OCI-LY3 (cell line): ENCODE measurements at regions not wholly inside any gene's neighbourhood (a gene's known extent, or its start where the extent isn't known, plus 50 kb on each side); places are given as distances from the start of the nearest gene placed in this dataset.

Experiments used
- CTCF ChIP-seq: fragments of 200-600, 300-600 bp; sonication (generic); IDR thresholded peaks from 2 replicates; pipeline ENCODE4 v1.5.1; 2014; ENCODE audit warnings: antibody characterized with exemption, low read length, low read depth
- EZH2phosphoT487 ChIP-seq: fragments of 200-600 bp; shearing (Covaris generic); IDR thresholded peaks from 2 replicates; pipeline ENCODE4 v1.6.1; 2018; ENCODE audit warnings: antibody characterized with exemption, mixed run types, low read depth

DNA sequence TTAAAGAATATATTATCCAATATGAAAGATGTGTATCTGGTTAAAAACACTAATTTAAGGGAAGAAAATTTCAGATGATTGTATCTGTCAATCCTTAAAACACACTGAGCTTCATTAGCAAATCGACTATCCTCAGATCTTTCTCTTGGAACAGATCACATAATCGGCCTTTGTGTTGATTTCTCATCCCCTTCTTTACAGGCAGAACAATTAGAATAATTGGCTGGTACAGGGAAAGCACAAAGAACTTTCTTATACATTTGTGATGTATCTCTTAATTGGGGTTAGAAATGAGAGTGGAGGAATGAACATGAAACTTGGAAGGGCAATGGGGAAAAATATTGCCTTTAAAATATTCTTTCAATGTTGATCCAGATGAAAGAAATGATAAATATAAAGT is 662.1 kb downstream of the TLE4 start:
- no peak for TF ChIP-seq EZH2phosphoT487
- no peak for TF ChIP-seq CTCF
